22Rv1 (cell line): ENCODE measurements at regions not wholly inside any gene's neighbourhood (a gene's known extent, or its start where the extent isn't known, plus 50 kb on each side); places are given as distances from the start of the nearest gene placed in this dataset.

Experiments used
- CTCF ChIP-seq: fragments of 450-650 bp; IDR thresholded peaks from 2 replicates; pipeline ENCODE4 v1.5.1; 2017; ENCODE audit warnings: mild to moderate bottlenecking
- ZFX ChIP-seq: fragments of 450-650 bp; IDR thresholded peaks from 2 replicates; pipeline ENCODE4 v1.6.1; 2017; ENCODE audit warnings: antibody characterized with exemption, borderline replicate concordance

DNA sequence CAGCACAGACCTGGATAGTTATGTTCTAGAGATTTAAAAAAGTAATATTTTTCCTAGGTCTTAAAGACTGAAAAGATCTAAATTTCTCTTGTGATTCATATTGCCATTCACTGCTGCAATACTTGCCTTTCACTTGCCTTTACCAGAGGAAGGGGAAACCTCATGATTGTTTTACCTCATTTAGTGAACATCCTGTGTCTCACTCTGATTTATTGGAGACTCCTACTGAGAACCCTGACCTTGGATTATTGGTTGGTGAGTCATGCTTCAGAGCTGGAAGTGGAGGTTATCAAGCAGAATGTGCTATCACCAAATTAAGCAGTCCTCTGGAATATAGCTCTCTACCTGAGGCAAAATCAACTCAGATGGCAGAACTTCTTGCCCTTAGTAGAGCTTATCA lies 500.5 kb downstream of the TSN start:
- no peak for TF ChIP-seq CTCF
- TF ChIP-seq ZFX = no peak
